Calu3 (cell line): ENCODE measurements at regions not wholly inside any gene's neighbourhood (a gene's known extent, or its start where the extent isn't known, plus 50 kb on each side); places are given as distances from the start of the nearest gene placed in this dataset.

Source experiments
- BruUV-seq: library from RNA; stranded (reverse); fragments of 400-500 nt; replicated peaks from 2 replicates; lab custom pipeline; 2021; lab: Mats Ljungman, UMichigan
- CTCF ChIA-PET: fragments of 300-600 bp; sonication (Branson Sonifier 250); formaldehyde crosslinking; loops from one replicate; lab custom pipeline; 2022; ENCODE audit warnings: antibody characterized with exemption; lab: Charles Lee
- DNase-seq: peaks from one replicate; pipeline ENCODE4 v3.0.0; 2022
- H3K27ac Mint-ChIP-seq: one replicate; pipeline ENCODE4 v1.8.0; 2022; ENCODE audit warnings: mixed read lengths; ENCODE audit not compliant: unreplicated experiment
- H3K27me3 Mint-ChIP-seq: one replicate; pipeline ENCODE4 v1.8.0; 2022; ENCODE audit warnings: mixed read lengths; ENCODE audit not compliant: unreplicated experiment
- H3K36me3 Mint-ChIP-seq: one replicate; pipeline ENCODE4 v1.8.0; 2022; ENCODE audit warnings: mild to moderate bottlenecking, moderate library complexity, mixed read lengths; ENCODE audit not compliant: insufficient read depth, unreplicated experiment
- H3K4me1 Mint-ChIP-seq: one replicate; pipeline ENCODE4 v1.8.0; 2022; ENCODE audit warnings: mild to moderate bottlenecking, low read depth, mixed read lengths; ENCODE audit not compliant: unreplicated experiment
- H3K4me3 Mint-ChIP-seq: one replicate; pipeline ENCODE4 v1.8.0; 2022; ENCODE audit warnings: mild to moderate bottlenecking, low read depth, moderate library complexity, mixed read lengths; ENCODE audit not compliant: unreplicated experiment
- H3K9me3 Mint-ChIP-seq: one replicate; pipeline ENCODE4 v1.8.0; 2022; ENCODE audit warnings: low read depth, mixed read lengths; ENCODE audit not compliant: unreplicated experiment
- CTCF ChIP-seq: fragments of 200-600 bp; IDR thresholded peaks from one replicate; pipeline ENCODE4 v1.8.0; 2022; ENCODE audit warnings: antibody characterized with exemption; ENCODE audit not compliant: unreplicated experiment
- intact Hi-C: fragments of 100-400 bp; cut with micrococcal nuclease; formaldehyde crosslinking; loops from one replicate; pipeline ENCODE4 v1.10.0; 2022; ENCODE audit not compliant: unreplicated experiment

- H3K27ac Mint-ChIP-seq, result no peak overlapping the region
- H3K27me3 Mint-ChIP-seq, result no peaks in the 10 kb centered on the region
- peaks cover 8% of the 10 kb centered on the region for H3K9me3 Mint-ChIP-seq
- intact Hi-C loops, result no loop called here
- H3K36me3 Mint-ChIP-seq, result no peaks in the 10 kb centered on the region
- no peak for DNase-seq
- no peak for TF ChIP-seq CTCF
- H3K4me3 Mint-ChIP-seq, result no peak overlapping the region
- BruUV-seq, result no TSS peak
- no peaks in the 10 kb centered on the region for H3K4me1 Mint-ChIP-seq
- CTCF ChIA-PET, result no interaction called here
Measured at GRCh38 chr14:62443796-62444195, 601.5 kb downstream of the KCNH5 start.

- no TSS peak for BruUV-seq
- Mint-ChIP-seq H3K27ac (no peak overlapping the region), H3K4me3 (no peak overlapping the region), H3K9me3 (no peaks in the 10 kb centered on the region), H3K36me3 (no peaks in the 10 kb centered on the region), H3K4me1 (no peaks in the 10 kb centered on the region), H3K27me3 (no peaks in the 10 kb centered on the region)
- TF ChIP-seq CTCF, result no peak
- intact Hi-C loops, result no loop called here
- DNase-seq, result no peak
- CTCF ChIA-PET, result no interaction called here
Measured at GRCh38 chr14:62445570-62445969, 599.7 kb downstream of the KCNH5 start.

GRCh38 chr14:62451221-62451620, 594.0 kb downstream of the KCNH5 start:
- no peaks in the 10 kb centered on the region for H3K9me3 Mint-ChIP-seq
- no peak for TF ChIP-seq CTCF
- CTCF ChIA-PET, result no interaction called here
- no peaks in the 10 kb centered on the region for H3K27me3 Mint-ChIP-seq
- no peak overlapping the region for H3K27ac Mint-ChIP-seq
- H3K36me3 Mint-ChIP-seq, result no peaks in the 10 kb centered on the region
- DNase-seq, result no peak
- no TSS peak for BruUV-seq
- intact Hi-C loops, result no loop called here
- H3K4me3 Mint-ChIP-seq, result no peak overlapping the region
- H3K4me1 Mint-ChIP-seq, result no peaks in the 10 kb centered on the region

GRCh38 chr14:62453226-62453625, 592.0 kb downstream of the KCNH5 start:
- H3K27ac Mint-ChIP-seq, result no peak overlapping the region
- no peaks in the 10 kb centered on the region for H3K4me1 Mint-ChIP-seq
- TF ChIP-seq CTCF, result no peak
- H3K9me3 Mint-ChIP-seq, result no peaks in the 10 kb centered on the region
- CTCF ChIA-PET, result no interaction called here
- H3K36me3 Mint-ChIP-seq, result no peaks in the 10 kb centered on the region
- no peak overlapping the region for H3K4me3 Mint-ChIP-seq
- no peak for DNase-seq
- BruUV-seq, result no TSS peak
- intact Hi-C loops, result no loop called here
- H3K27me3 Mint-ChIP-seq, result no peaks in the 10 kb centered on the region
